Stimulated activated CD4-positive, alpha-beta T cell treated with anti-CD3 and anti-CD28 coated beads, TNF-alpha, amount 100 ng/mL, for 1 hour (primary cell): ENCODE measurements at regions not wholly inside any gene's neighbourhood (a gene's known extent, or its start where the extent isn't known, plus 50 kb on each side); places are given as distances from the start of the nearest gene placed in this dataset.
"Not testable (repeated sequence)": the region's sequence is repeated elsewhere in the genome, so short reads cannot be mapped to it uniquely, and the experiment has no call there.

Source experiments
- DNase-seq, 3 donors: peaks; one replicate each; pipeline ENCODE4 v3.0.0-alpha.2; 2020; ENCODE audit warnings: low read depth in 3 of 3, low spot score in 1 of 3

GRCh38 chr5:116872486-116872885, 297.9 kb upstream of the SEMA6A start:
- DNase-seq, result no peak

- not testable (repeated sequence) for DNase-seq
Observed at GRCh38 chr5:116867825-116868224, 293.2 kb upstream of the SEMA6A start.

- DNase-seq, result no peak
Observed at GRCh38 chr5:116865651-116866050, 291.0 kb upstream of the SEMA6A start.

- no peak for DNase-seq
Observed at GRCh38 chr5:116864838-116865190, 290.2 kb upstream of the SEMA6A start.

- no peak for DNase-seq
Observed at GRCh38 chr5:116864157-116864837, 289.7 kb upstream of the SEMA6A start.

- no peak for DNase-seq
Observed at GRCh38 chr5:116862632-116863455, 288.2 kb upstream of the SEMA6A start.

GRCh38 chr5:116861666-116862065, 287.0 kb upstream of the SEMA6A start:
- no peak for DNase-seq

GRCh38 chr5:116861097-116861496, 286.5 kb upstream of the SEMA6A start:
- DNase-seq, result no peak

- DNase-seq, result no peak
Observed at GRCh38 chr5:116859666-116860320, 285.2 kb upstream of the SEMA6A start.

- DNase-seq, result no peak
Observed at GRCh38 chr5:116858705-116859333, 284.2 kb upstream of the SEMA6A start.

GRCh38 chr5:116858020-116858419, 283.4 kb upstream of the SEMA6A start:
- not testable (repeated sequence) for DNase-seq

- DNase-seq, result no peak
Observed at GRCh38 chr5:116856271-116856670, 281.6 kb upstream of the SEMA6A start.

GRCh38 chr5:116853992-116854391, 279.4 kb upstream of the SEMA6A start:
- no peak for DNase-seq

- no peak for DNase-seq
Observed at GRCh38 chr5:116848954-116849581, 274.4 kb upstream of the SEMA6A start.

- DNase-seq, result no peak
Observed at GRCh38 chr5:116847960-116848359, 273.3 kb upstream of the SEMA6A start.

- DNase-seq, result no peak
Observed at GRCh38 chr5:116844015-116844414, 269.4 kb upstream of the SEMA6A start.

- DNase-seq, result no peak
Observed at GRCh38 chr5:116842514-116842961, 267.9 kb upstream of the SEMA6A start.

- DNase-seq, result no peak
Observed at GRCh38 chr5:116841734-116842133, 267.1 kb upstream of the SEMA6A start.

- DNase-seq, result no peak
Observed at GRCh38 chr5:116838011-116838536, 263.5 kb upstream of the SEMA6A start.

GRCh38 chr5:116834796-116835515, 260.3 kb upstream of the SEMA6A start:
- DNase-seq, result no peak
